Peyer's patch (tissue), 4 donors: ENCODE measurements at regions not wholly inside any gene's neighbourhood (a gene's known extent, or its start where the extent isn't known, plus 50 kb on each side); places are given as distances from the start of the nearest gene placed in this dataset.

Experiments
- DNase-seq, 3 donors: peaks; one replicate each; pipeline ENCODE4 v3.0.0-alpha.2; 2017 to 2019
- H3K27ac ChIP-seq, 4 donors: fragments of 200-600 bp; sonication (generic); one replicate each; pipeline ENCODE4 v1.5.1; 2016 to 2019
- H3K27me3 ChIP-seq, 2 donors: fragments of 200-600 bp; sonication (generic); one replicate each; pipeline ENCODE4 v1.5.1; 2019
- H3K36me3 ChIP-seq, 3 donors: fragments of 200-600 bp; sonication (generic); one replicate each; pipeline ENCODE4 v1.5.1; 2016 to 2019
- H3K4me1 ChIP-seq, 4 donors: fragments of 200-600 bp; sonication (generic); one replicate each; pipeline ENCODE4 v1.5.1; 2016 to 2019
- H3K4me3 ChIP-seq, 4 donors: fragments of 200-600 bp; sonication (generic); 1 replicate in 3 of 4; 2 replicates in 1 of 4; pipeline ENCODE4 v1.5.1; 2016 to 2019; ENCODE audit warnings: mild to moderate bottlenecking in 1 of 4
- H3K9me3 ChIP-seq, 4 donors: fragments of 200-600 bp; sonication (generic); one replicate each; pipeline ENCODE4 v1.5.1; 2016 to 2019; ENCODE audit warnings: mild to moderate bottlenecking in 1 of 4
- CTCF ChIP-seq, 6 experiments: fragments of 450-650 bp in 4 of 6; fragments of 200-600 bp in 2 of 6; sonication (generic) in 1 of 6; IDR thresholded peaks; one replicate each; pipeline ENCODE4 v1.5.1; 2017 to 2019; ENCODE audit warnings: antibody characterized with exemption in 6 of 6, mild to moderate bottlenecking in 3 of 6, moderate library complexity in 1 of 6
- POLR2A ChIP-seq, 2 donors: fragments of 450-650 bp; IDR thresholded peaks; one replicate each; pipeline ENCODE4 v1.5.1; 2017; ENCODE audit warnings: antibody characterized with exemption in 2 of 2, mild to moderate bottlenecking in 2 of 2, moderate library complexity in 2 of 2

- H3K9me3 ChIP-seq, result no peaks in the 10 kb centered on the region
Observed at GRCh38 chr10:57262892-57263291, 901.8 kb upstream of the ZWINT start.

GRCh38 chr10:57260175-57260574 lies 899.1 kb upstream of the ZWINT start:
- no peak overlapping the region for H3K27ac ChIP-seq
- no peak overlapping the region for H3K4me3 ChIP-seq
- H3K27me3 ChIP-seq, result no peaks in the 10 kb centered on the region
- TF ChIP-seq POLR2A (IDR thresholded peaks at IDR 0.05) (no peak), CTCF (IDR thresholded peaks at IDR 0.05) (no peak)
- no peak for DNase-seq
- no peaks in the 10 kb centered on the region for H3K4me1 ChIP-seq
- no peaks in the 10 kb centered on the region for H3K36me3 ChIP-seq
- H3K9me3 ChIP-seq, result no peaks in the 10 kb centered on the region

More at GRCh38 chr10:57262892-57263291, 901.8 kb upstream of the ZWINT start:
- DNase-seq, result no peak
- Histone ChIP-seq H3K27ac (no peak overlapping the region), H3K4me3 (no peak overlapping the region), H3K27me3 (no peaks in the 10 kb centered on the region), H3K4me1 (no peaks in the 10 kb centered on the region), H3K36me3 (no peaks in the 10 kb centered on the region)
- TF ChIP-seq POLR2A (IDR thresholded peaks at IDR 0.05) (no peak), CTCF (IDR thresholded peaks at IDR 0.05) (no peak)

GRCh38 chr10:57249615-57250281 lies 888.7 kb upstream of the ZWINT start:
- DNase-seq, result no peak
- Histone ChIP-seq H3K9me3 (no peaks in the 10 kb centered on the region), H3K4me3 (no peak overlapping the region), H3K27ac (no peak overlapping the region), H3K27me3 (no peaks in the 10 kb centered on the region), H3K4me1 (no peaks in the 10 kb centered on the region), H3K36me3 (no peaks in the 10 kb centered on the region)
- TF ChIP-seq CTCF (IDR thresholded peaks at IDR 0.05) (no peak), POLR2A (IDR thresholded peaks at IDR 0.05) (no peak)

GRCh38 chr10:57247271-57247670 lies 886.2 kb upstream of the ZWINT start:
- Histone ChIP-seq H3K4me3 (no peak overlapping the region), H3K27ac (no peak overlapping the region), H3K4me1 (no peaks in the 10 kb centered on the region), H3K36me3 (no peaks in the 10 kb centered on the region), H3K9me3 (no peaks in the 10 kb centered on the region), H3K27me3 (no peaks in the 10 kb centered on the region)
- no peak for TF ChIP-seq CTCF (IDR thresholded peaks at IDR 0.05)
- no peak for TF ChIP-seq POLR2A (IDR thresholded peaks at IDR 0.05)
- DNase-seq, result no peak

GRCh38 chr10:57225920-57226319 lies 864.9 kb upstream of the ZWINT start:
- H3K27ac ChIP-seq, result no peak overlapping the region
- H3K9me3 ChIP-seq, result no peaks in the 10 kb centered on the region
- DNase-seq, result no peak
- H3K36me3 ChIP-seq, result no peaks in the 10 kb centered on the region
- no peak for TF ChIP-seq POLR2A (IDR thresholded peaks at IDR 0.05)
- TF ChIP-seq CTCF (IDR thresholded peaks at IDR 0.05), result no peak
- no peaks in the 10 kb centered on the region for H3K4me1 ChIP-seq
- no peak overlapping the region for H3K4me3 ChIP-seq
- no peaks in the 10 kb centered on the region for H3K27me3 ChIP-seq

GRCh38 chr10:57224811-57225210 lies 863.8 kb upstream of the ZWINT start:
- no peaks in the 10 kb centered on the region for H3K27me3 ChIP-seq

More at GRCh38 chr10:57224811-57225210, 863.8 kb upstream of the ZWINT start:
- H3K36me3 ChIP-seq, result no peaks in the 10 kb centered on the region
- H3K27ac ChIP-seq, result no peak overlapping the region
- no peaks in the 10 kb centered on the region for H3K4me1 ChIP-seq
- H3K4me3 ChIP-seq, result no peak overlapping the region
- no peak for DNase-seq
- H3K9me3 ChIP-seq, result no peaks in the 10 kb centered on the region
- TF ChIP-seq CTCF (IDR thresholded peaks at IDR 0.05), result no peak
- TF ChIP-seq POLR2A (IDR thresholded peaks at IDR 0.05), result no peak
